KBM-7 (cell line): ENCODE measurements at regions not wholly inside any gene's neighbourhood (a gene's known extent, or its start where the extent isn't known, plus 50 kb on each side); places are given as distances from the start of the nearest gene placed in this dataset.

ENCODE experiments used
- DNase-seq: peaks from one replicate; pipeline ENCODE4 v3.0.0-alpha.2; 2015
- in situ Hi-C: fragments of 300-500 bp; cut with MboI; formaldehyde crosslinking; loops from 2 replicates; pipeline ENCODE4 v1.14.3; 2020; ENCODE audit warnings: low sequenced_read_pairs, low pct_unique_long_range_greater_than_20kb, mixed read lengths

DNA sequence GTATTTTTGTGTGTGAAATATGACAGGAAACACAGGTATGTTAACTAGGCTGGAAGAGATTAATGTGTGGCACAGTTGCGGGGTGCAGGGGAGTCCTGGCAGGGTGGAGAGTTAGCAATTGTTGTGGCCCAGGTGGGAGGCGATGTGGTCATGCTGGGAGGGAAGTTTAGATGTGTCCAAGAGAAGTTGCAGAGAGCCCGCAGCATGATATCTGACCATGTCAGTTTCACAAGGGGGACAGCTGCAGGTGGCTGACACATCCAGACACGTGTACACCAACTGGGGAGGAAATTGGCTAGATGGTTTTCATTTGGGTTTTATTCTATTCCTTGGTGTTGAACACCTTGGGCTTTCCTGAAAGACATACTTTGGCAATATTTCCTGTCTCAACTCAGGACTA lies 172.8 kb upstream of the RGMA start:
- in situ Hi-C loops, result no loop called here
- DNase-seq, result no peak

GRCh38 chr15:93257920-93258319 lies 168.9 kb upstream of the RGMA start:
- no peak for DNase-seq
- in situ Hi-C loops, result no loop called here

GRCh38 chr15:93253681-93254080 lies 164.7 kb upstream of the RGMA start:
- in situ Hi-C loops, result no loop called here
- no peak for DNase-seq

DNA sequence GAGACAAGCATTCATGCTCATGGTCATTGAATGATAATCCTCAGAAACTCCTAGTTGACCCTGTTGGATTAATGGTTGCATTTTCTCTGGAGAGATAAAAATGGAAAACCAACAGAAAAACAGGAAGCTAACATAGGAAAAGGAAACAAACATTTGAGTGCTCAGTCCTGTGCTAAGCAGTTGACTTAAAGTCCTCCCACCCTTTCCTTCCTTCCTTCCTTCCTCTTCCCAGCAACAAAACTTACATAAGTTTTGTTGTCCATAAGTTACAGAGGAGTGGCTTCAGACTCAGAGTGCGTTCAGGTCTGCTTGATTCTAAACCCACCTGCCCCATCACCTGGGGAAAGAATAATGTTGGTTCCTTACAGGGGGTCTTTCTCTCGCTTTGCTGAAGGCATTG lies 163.8 kb upstream of the RGMA start:
- in situ Hi-C loops, result no loop called here
- no peak for DNase-seq

GRCh38 chr15:93250950-93251349 lies 161.9 kb upstream of the RGMA start:
- in situ Hi-C loops, result no loop called here
- no peak for DNase-seq

DNA sequence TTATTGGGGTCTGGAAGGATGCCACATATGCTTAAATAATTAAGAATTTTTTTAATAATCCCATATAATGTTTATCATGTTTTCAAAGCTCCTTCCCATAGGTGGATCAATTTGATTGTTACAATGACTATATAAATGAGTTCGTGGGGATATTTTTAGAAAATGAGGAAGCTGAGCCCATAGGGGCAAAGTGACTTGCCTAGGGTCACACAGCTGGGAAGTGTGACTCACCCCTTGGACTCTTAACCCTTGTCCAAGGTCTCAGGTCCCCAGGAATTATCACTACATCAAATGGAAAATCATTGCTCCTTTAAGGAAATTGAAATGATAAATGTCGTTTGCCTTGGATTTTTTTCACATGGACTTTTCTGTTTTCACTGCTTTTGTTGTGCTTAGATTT lies 161.2 kb upstream of the RGMA start:
- peak; percentile 5 for DNase-seq
- in situ Hi-C loops, result no loop called here

DNA sequence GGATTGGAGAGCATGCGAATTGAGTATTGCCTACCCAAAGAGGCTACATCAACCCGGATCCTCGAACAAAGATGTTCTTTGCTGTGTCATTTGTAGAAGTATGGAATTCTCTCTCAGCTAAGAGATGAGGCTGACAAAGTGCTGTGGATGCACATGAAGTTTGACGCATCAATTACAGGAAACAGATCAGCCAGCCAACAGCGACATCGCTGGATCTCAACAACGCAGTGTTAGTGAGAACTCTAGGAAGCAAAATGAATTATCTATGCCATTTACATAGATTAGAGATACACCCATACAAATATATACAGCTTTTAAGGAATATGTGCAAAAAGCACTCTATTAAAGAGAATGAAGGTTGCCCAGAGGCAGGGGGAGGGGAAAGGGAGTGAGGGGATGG lies 160.6 kb upstream of the RGMA start:
- no peak for DNase-seq
- in situ Hi-C loops, result no loop called here

GRCh38 chr15:93247466-93248121 lies 158.6 kb upstream of the RGMA start:
- in situ Hi-C loops, result no loop called here
- no peak for DNase-seq

DNA sequence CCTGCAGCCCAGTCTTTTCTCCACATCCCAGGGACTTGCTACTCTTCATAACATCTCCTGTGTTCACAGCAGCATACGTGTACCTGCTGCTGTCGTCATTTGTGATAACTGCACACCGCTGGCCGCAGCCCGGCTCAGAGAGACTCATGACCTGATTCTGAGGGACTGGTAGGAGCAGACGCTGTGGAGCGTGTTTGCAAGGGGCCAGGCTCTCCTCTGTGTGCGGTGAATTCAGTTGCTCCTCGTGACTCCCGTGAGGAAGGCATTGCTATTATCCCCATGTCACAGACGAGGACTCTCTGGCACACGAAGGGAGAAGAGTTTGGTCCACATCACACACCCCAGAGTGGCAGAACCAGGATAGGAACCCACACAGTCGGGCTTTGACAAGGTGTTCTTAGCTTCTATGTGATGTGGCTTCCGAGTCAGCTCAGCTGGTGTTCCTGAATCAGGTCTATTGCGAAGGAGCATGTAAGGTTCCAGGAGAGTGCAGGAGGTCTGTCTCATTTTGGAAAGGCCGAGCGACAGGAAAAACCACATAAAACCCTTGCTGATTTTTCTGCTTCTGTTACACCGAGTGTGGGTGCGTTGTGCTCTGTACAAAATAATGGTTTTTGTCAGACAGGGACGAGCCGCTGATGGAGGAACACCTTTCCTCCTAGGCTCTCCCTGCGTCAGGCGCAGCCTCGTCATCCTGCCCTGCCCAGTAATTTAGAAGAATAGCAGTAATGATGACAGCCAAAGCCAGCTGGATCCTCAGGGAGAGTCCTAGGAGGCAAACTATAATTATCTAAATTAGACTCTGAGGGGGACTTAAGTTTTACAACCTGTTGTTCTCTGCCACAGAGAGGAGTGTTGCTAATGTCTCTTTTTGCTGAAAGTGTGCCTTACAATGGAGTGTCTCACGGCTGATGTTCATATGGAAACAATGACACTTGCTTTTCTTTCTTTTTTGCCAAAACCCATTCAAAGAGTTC lies 157.5 kb upstream of the RGMA start:
- DNase-seq, result no peak
- in situ Hi-C loops, result no loop called here

DNA sequence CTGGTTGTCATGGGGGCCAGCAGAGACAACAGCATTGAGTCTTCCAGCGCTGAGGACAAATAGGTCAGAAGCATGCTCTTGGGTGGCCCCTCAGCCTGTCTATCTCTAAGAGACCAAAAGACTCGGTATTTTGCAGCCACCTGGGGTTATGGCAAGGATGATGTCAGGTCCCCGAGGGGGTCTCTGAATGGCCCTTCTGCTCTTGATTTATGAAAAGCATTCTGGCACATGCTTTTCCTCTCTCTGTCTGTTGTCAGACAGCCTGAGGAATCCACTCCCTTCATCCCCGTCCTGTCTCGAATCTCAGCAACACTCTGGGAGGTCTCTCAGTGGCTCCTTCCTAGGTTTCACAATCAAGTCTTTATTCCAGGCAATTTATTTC lies 156.6 kb upstream of the RGMA start:
- DNase-seq, result no peak
- in situ Hi-C loops, result no loop called here

- no peak for DNase-seq
- in situ Hi-C loops, result no loop called here
Observed at GRCh38 chr15:93244696-93245660, 156.0 kb upstream of the RGMA start.

DNA sequence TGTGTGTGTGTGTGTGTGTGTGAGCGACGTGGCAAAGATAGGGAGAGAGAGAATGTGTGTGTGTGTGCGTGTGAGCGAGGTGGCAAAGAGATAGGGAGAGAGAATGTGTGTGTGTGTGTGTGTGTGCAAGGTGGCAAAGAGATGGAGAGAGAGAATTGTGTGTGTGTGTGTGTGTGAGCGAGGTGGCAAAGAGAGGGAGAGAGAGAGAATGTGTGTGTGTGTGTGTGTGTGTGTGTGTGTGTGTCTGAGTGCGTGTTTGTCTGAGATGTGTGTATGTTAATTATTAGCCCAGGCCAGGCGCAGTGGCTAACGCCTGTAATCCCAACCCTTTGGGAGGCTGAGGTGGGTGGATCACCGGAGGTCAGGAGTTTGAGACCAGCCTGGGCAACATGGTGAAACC lies 154.6 kb upstream of the RGMA start:
- DNase-seq, result no peak
- in situ Hi-C loops, result no loop called here

GRCh38 chr15:93241696-93242585 lies 152.9 kb upstream of the RGMA start:
- no peak for DNase-seq
- in situ Hi-C loops, result no loop called here

GRCh38 chr15:93239993-93240392 lies 151.0 kb upstream of the RGMA start:
- in situ Hi-C loops, result no loop called here
- DNase-seq, result no peak

- in situ Hi-C loops, result no loop called here
- DNase-seq, result no peak
Observed at GRCh38 chr15:93239591-93239990, 150.6 kb upstream of the RGMA start.

DNA sequence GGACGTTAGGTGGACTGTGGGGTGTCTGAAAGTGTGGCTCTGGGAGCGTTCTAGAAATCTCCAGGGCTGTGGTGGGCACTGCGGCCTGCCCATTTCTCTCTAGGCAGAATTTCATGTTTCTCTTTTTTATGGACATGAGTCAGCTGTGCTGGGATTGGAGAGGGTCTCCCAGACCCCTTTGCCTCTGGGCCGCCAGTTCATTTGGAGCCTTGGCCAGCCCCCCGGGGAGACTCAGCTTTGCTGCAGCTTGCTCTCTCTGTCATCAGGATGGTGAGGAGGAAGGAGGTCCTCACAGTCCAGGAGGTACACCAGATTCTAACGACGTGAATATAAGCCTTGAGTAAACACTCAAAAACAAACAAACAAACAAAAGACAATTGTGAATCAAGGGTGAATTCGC lies 149.6 kb upstream of the RGMA start:
- in situ Hi-C loops, result no loop called here
- no peak for DNase-seq

- no peak for DNase-seq
Observed at GRCh38 chr15:93235926-93236780, 147.1 kb upstream of the RGMA start.

DNA sequence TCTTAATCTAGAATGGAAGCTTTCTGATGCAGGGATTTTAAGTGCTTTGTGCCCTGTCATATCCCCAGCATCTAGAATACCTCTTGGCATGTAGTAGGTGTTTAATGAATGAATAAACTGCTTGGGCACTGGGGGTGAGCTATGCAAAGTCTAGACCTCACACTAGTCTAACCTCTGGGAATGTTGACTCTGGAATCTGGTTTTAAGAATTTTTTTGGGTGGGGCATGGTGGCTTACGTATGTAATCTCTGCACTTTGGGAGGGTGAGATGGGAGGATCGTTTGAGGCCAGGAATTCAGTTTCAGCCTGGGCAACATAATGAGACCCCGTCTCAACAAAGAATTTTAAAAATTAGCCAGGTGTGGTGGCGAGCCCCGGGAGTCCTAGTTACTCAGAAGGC lies 146.3 kb upstream of the RGMA start:
- no peak for DNase-seq
- in situ Hi-C loops, result no loop called here

More at GRCh38 chr15:93235926-93236780, 147.1 kb upstream of the RGMA start:
- in situ Hi-C loops, result no loop called here
